Right lung (tissue), 2 donors: ENCODE measurements at regions not wholly inside any gene's neighbourhood (a gene's known extent, or its start where the extent isn't known, plus 50 kb on each side); places are given as distances from the start of the nearest gene placed in this dataset.

ENCODE experiments used
- DNase-seq, 2 donors: peaks; one replicate each; pipeline ENCODE4 v3.0.0-alpha.2; 2013

DNA sequence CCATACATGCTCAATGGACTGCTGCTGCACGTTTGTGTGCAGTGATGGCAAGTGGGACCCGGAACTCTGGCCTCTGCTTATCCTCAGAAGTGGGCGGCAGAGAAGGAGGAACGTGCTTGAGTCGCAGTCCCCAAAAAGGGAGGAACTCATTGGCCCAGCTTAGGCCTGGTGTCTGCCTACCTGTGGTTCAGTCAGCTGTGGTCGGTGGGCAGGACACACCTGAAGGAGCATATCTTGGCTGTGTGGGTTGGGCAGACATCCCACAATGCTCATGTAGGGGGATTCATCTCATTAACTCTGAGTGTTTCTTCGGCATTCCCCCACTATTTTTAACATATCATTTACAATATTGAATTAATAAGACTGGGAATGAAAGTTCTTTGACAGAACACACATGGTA lies 122.9 kb upstream of the IL12B start:
- no peak for DNase-seq

GRCh38 chr5:159456261-159456660 lies 126.0 kb upstream of the IL12B start:
- DNase-seq: no peak

GRCh38 chr5:159456722-159457465 lies 126.6 kb upstream of the IL12B start:
- no peak for DNase-seq

- no peak for DNase-seq
Observed at GRCh38 chr5:159458217-159458711, 128.0 kb upstream of the IL12B start.

DNA sequence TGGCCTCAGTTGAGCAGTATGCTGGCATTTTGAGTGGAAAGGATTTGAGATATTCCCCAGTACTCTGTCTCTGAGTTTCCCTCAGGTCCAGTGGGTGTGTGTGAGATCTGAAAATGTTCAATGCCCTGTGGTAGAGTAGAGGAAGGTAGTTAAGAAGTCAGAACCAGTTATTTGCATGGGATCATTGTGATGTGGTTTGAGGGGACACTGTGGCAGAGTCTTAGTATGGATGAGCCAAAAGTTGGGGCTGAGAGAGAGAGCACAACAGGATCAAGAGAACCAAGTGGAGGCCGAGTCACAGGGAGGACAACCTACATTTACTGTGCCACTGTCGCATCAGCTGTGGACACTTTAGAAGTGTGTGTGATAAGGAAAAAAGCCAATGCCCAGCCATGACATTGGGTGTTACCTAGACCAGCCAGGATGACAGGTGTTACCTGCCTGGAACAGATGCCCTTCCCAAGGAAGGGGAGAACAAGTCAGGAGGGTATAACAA lies 128.9 kb upstream of the IL12B start:
- no peak for DNase-seq

DNA sequence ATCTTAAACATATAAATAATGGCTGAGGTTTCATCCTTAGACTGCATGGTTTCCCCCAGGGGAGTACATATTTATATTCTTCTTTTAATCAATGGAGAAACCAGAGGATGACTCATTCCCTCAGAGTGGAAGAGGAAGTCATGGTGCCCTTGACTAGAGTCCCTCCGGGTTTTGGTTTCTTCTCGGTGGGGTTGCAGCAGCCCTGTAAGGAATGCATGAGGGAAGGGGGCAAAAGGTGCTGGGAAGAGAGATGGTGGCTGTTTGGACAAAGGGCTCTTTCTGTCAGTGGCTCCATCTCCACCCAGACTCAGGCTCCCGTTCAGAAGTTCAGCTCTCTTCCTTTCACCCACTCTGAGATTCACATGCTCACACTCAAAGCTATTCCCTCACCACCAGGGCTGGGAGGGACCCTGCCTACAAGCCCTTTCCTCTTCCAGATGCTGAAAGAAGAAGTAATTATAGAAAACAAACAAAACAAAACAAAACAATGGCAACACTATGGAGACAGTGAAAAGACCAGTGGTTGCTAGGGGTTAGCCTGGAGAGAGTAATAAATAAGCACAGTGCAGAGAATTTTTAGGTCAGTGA lies 129.8 kb upstream of the IL12B start:
- no peak for DNase-seq

DNA sequence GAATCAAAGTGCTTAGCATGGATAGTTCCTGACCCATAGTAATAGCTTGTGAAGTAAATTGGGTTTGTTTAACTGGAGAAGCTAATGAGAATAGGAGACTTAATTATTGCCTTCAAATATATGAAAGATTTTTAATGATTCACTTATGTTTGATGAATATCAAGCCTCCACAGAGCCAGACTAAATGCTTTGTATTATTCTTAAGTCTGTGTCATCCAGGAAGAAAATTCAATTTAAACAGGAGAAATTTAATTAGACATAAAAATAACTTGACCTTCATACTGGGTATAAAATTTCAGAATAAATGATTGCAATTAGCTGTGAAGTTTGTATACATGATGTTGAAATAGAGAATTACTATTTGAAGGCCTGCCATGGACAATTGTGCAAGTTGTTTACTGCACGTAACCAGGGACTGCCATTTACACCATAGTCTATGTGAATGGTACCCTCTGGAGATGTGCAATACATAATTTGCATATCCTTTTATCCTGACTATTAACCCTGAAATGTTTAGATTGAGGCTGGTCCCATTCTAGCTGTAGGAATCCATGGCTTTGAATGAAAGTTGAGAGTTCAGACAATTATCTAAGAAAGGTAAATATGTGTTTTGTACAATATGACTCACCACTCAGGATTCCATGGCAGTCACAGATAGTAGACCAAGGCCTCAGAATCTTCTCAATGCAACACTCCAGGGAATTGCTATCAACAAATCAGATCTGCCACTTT lies 133.5 kb upstream of the IL12B start:
- no peak for DNase-seq

DNA sequence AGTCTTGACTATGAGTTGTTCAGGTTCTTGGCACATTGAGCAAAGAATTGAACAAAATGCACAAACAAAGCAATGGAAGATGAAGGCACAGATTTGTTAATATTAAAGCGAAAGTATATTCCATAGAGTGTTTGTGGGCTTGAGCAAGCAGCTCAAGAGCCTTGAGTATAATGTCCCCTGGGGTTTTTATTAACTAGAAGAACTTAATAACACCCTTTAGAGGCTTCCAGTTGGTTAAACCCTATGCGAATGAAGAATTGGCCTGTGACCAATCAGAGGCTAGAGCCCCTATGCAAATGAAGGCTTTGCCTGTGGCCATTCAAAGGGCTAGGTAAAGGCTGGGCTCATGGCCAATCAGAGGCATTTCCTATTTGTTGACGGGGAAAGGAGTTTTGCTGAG lies 135.3 kb upstream of the IL12B start:
- no peak for DNase-seq

- no peak for DNase-seq
Observed at GRCh38 chr5:159467666-159468065, 137.4 kb upstream of the IL12B start.

- no peak for DNase-seq
Observed at GRCh38 chr5:159469496-159470372, 139.4 kb upstream of the IL12B start.

DNA sequence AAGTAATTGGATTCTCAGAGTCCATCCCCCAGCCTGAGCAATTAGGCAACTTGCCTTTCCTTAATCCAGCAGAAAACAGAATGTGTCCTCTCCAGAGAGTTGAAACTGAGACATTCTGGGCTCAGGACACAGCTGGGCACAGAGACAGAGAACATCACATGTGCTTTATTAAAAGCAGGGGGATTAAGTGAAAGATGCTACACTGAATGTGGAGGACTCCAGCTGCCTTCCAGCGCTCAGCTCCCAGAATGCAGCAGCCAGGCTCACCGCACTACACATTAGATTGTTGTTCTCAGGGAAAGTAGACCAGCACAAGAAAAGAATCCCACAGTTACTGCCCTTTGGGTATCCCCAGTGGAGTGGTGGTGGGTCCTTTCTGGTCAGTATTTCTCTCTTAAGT lies 141.6 kb upstream of the IL12B start:
- no peak for DNase-seq

- DNase-seq: no peak
Observed at GRCh38 chr5:159475026-159475425, 144.7 kb upstream of the IL12B start.

DNA sequence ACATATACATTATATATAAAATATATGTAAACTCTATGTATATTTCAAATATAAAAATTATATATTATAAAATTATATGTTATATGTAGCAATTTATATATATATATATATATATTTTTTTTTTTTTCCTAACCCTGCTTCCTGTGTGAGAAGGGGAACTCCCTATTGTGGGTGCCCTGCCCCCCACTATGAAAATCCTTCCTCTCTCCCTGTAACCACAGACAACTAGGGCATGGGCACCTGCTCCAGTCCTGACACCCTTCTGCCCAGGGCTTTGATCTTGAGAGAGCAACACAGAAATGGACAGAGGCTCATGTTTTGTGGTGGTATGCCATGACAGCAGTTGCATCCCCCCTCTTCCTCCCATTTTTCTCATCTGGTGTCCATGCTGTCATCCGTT lies 148.7 kb upstream of the IL12B start:
- DNase-seq: no peak

DNA sequence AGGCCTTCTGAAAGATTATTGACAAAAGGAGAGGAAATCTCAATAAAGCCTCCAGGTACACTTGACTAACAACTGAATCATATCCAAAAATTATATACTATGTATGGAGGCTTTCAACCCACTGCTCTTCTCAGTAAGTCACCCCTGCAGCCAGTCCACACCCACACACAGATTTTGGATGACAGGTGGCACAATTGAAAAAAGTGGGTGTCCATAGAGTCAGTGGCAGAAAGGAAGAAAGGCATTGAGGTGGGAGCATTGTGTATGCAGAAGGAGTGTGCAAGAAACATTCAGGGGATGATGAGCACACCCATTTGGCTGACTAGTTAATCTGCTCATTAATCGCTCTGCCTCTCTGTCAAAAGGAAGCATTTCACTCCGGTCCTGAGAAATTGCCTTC lies 150.6 kb upstream of the IL12B start:
- no peak for DNase-seq

DNA sequence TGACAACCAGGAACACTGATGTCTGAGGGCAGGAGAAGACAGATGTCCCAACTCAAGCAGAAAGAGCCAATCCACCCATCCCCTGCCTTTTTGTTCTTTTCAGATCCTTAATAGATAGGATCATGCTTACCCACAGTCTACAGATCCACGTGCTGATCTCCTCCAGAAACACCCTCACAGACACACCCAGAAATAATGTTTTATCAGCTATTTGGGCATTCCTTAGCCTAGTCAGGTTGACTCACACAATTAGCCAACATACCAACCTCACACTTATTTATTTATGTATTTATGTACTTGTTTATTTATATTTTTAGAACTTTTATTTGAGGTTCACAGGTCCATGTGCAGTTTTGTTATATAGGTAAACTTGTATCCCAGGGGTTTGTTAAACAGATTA lies 151.5 kb upstream of the IL12B start:
- no peak for DNase-seq

- no peak for DNase-seq
Observed at GRCh38 chr5:159486836-159487235, 156.5 kb upstream of the IL12B start.

GRCh38 chr5:159488516-159488915 lies 158.2 kb upstream of the IL12B start:
- DNase-seq: no peak

DNA sequence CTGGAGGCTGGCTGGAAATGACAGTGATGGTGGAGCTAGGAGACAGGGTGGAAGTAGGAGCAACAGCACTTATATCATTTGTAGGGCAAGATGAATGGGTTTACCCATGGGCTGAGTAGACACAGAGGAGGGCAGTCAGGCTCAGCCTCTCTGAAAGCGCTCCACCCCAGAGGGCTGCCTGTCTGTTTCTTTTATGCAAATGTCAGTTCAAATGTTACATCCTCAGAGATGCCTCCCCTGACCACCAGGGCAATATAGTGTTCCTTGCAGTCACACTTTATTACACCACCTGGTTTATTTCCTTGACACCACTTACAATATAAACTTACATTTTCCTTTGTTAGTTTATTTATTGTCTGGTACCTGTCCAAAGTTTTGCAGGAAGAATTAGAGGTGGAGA lies 159.5 kb upstream of the IL12B start:
- no peak for DNase-seq

GRCh38 chr5:159490507-159490906 lies 160.2 kb upstream of the IL12B start:
- no peak for DNase-seq

DNA sequence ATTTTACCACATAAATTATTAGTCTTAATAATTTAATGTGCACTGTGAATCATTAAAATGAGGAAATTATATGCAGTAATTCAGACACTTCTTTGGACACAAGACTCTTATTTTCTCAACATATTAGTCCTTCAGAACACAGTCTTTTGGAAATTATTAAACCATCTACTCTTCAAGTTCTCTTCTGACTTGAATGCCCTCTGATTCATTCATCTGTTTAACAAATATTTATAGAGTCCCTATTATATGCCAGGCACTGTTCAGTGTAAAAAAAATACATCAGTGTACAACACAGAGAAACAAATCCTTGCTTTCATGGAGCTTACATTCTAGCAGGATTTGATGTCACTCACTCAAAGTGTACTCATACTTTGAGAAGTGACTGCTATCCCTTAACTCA lies 163.4 kb upstream of the IL12B start:
- DNase-seq: no peak

DNA sequence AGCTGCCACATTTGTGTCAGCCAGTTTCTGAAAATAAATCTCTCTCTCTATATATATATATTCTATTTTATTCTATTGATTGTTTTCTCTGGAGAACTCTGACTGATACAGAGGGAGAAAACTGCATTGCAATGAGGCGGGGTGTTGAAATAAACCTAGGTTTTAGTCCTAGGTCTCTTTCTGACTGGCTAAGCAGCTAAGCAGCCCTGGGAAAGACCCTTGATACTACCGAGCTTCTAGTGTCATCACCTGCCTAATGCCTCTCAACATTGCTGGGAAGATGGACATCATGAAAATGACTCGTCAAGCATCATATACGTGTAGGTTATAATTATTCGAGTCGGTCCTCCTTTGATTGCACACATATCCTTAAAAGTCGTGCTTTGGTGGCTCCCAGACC lies 166.5 kb upstream of the IL12B start:
- DNase-seq: no peak

GRCh38 chr5:159497221-159497620 lies 166.9 kb upstream of the IL12B start:
- no peak for DNase-seq
